H9 (cell line): ENCODE measurements at regions not wholly inside any gene's neighbourhood (a gene's known extent, or its start where the extent isn't known, plus 50 kb on each side); places are given as distances from the start of the nearest gene placed in this dataset.

ENCODE experiments used
- DNase-seq: peaks from one replicate; pipeline ENCODE4 v3.0.0-alpha.2; 2017
- H2AFZ ChIP-seq: one replicate; pipeline ENCODE4 v1.6.1; 2013; ENCODE audit warnings: mild to moderate bottlenecking, low read length, control low read depth, moderate library complexity
- H2AK5ac ChIP-seq: 2 replicates; pipeline ENCODE4 v1.6.1; 2013; ENCODE audit warnings: low read length, control low read depth, mixed read lengths; ENCODE audit not compliant: insufficient read length
- H2BK120ac ChIP-seq: one replicate; pipeline ENCODE4 v1.6.1; 2013; ENCODE audit warnings: low read depth, mild to moderate bottlenecking, low read length, control low read depth, inconsistent platforms; ENCODE audit not compliant: poor library complexity, severe bottlenecking
- H2BK12ac ChIP-seq: 2 replicates; pipeline ENCODE4 v1.6.1; 2013; ENCODE audit warnings: low read length, control low read depth, mixed read lengths, low read depth; ENCODE audit not compliant: insufficient read length
- H2BK15ac ChIP-seq: 2 replicates; pipeline ENCODE4 v1.6.1; 2013; ENCODE audit warnings: low read depth, low read length, control low read depth
- H2BK20ac ChIP-seq: one replicate; pipeline ENCODE4 v1.6.1; 2013; ENCODE audit warnings: low read depth, mild to moderate bottlenecking, low read length, control low read depth, inconsistent platforms; ENCODE audit not compliant: poor library complexity, severe bottlenecking
- H2BK5ac ChIP-seq: 2 replicates; pipeline ENCODE4 v1.6.1; 2013; ENCODE audit warnings: low read length, control low read depth, mixed read lengths; ENCODE audit not compliant: insufficient read length
- H3K14ac ChIP-seq: 2 replicates; pipeline ENCODE4 v1.6.1; 2013; ENCODE audit warnings: low read length, control low read depth; ENCODE audit not compliant: insufficient read depth
- H3K18ac ChIP-seq: 2 replicates; pipeline ENCODE4 v1.6.1; 2013; ENCODE audit warnings: low read depth, mild to moderate bottlenecking, mixed read lengths, low read length, control low read depth; ENCODE audit not compliant: insufficient read length
- H3K23ac ChIP-seq: 2 replicates; pipeline ENCODE4 v1.6.1; 2013; ENCODE audit warnings: low read length, control low read depth, mixed read lengths, low read depth; ENCODE audit not compliant: insufficient read length
- H3K23me2 ChIP-seq: 2 replicates; pipeline ENCODE4 v1.6.1; 2013; ENCODE audit warnings: low read depth, mild to moderate bottlenecking, mixed read lengths, low read length, control low read depth; ENCODE audit not compliant: insufficient read length, poor library complexity, severe bottlenecking
- H3K27ac ChIP-seq: 2 replicates; pipeline ENCODE4 v1.5.1; 2013; ENCODE audit warnings: low read length, control low read depth, mixed read lengths, low read depth; ENCODE audit not compliant: insufficient read length
- H3K27me3 ChIP-seq: 2 replicates; pipeline ENCODE4 v1.6.1; 2013; ENCODE audit warnings: low read length, control low read depth, inconsistent platforms; ENCODE audit not compliant: insufficient read depth
- H3K4ac ChIP-seq: 2 replicates; pipeline ENCODE4 v1.6.1; 2013; ENCODE audit warnings: low read depth, mild to moderate bottlenecking, control low read depth, inconsistent platforms, low read length, moderate library complexity
- H3K4me1 ChIP-seq: 2 replicates; pipeline ENCODE4 v1.6.1; 2013; ENCODE audit warnings: low read length, control low read depth, inconsistent platforms; ENCODE audit not compliant: insufficient read depth
- H3K4me2 ChIP-seq: 2 replicates; pipeline ENCODE4 v1.6.1; 2013; ENCODE audit warnings: low read length, control low read depth, mixed read lengths; ENCODE audit not compliant: insufficient read length, insufficient read depth
- H3K56ac ChIP-seq: 2 replicates; pipeline ENCODE4 v1.6.1; 2013; ENCODE audit warnings: low read depth, mild to moderate bottlenecking, mixed read lengths, low read length, control low read depth; ENCODE audit not compliant: insufficient read length
- H3K79me1 ChIP-seq: 2 replicates; pipeline ENCODE4 v1.6.1; 2013; ENCODE audit warnings: low read depth, mild to moderate bottlenecking, moderate library complexity, low read length, control low read depth, inconsistent platforms; ENCODE audit not compliant: insufficient read depth, poor library complexity, severe bottlenecking
- H3K79me2 ChIP-seq: 2 replicates; pipeline ENCODE4 v1.6.1; 2013; ENCODE audit warnings: low read length, control low read depth, inconsistent platforms; ENCODE audit not compliant: insufficient read depth
- H3K9ac ChIP-seq: 2 replicates; pipeline ENCODE4 v1.6.1; 2013; ENCODE audit warnings: low read length, control low read depth, mixed read lengths; ENCODE audit not compliant: insufficient read length; ENCODE audit errors: extremely low read depth
- H3K9me3 ChIP-seq: one replicate; pipeline ENCODE4 v1.6.1; 2013; ENCODE audit warnings: low read depth, low read length, inconsistent platforms; ENCODE audit not compliant: control insufficient read depth
- H3T11ph ChIP-seq: one replicate; pipeline ENCODE4 v1.6.1; 2013; ENCODE audit warnings: mild to moderate bottlenecking, low read length, control low read depth, inconsistent platforms
- H4K20me1 ChIP-seq: one replicate; pipeline ENCODE4 v1.6.1; 2013; ENCODE audit not compliant: control insufficient read depth, insufficient read length, insufficient read depth
- H4K5ac ChIP-seq: 2 replicates; pipeline ENCODE4 v1.6.1; 2013; ENCODE audit warnings: low read depth, mild to moderate bottlenecking, mixed read lengths, low read length, control low read depth; ENCODE audit not compliant: insufficient read length
- H4K8ac ChIP-seq: replicated peaks from 2 replicates; pipeline ENCODE4 v1.6.1; 2013; ENCODE audit warnings: low read length, control low read depth, mixed read lengths, low read depth; ENCODE audit not compliant: insufficient read length
- H4K91ac ChIP-seq: 2 replicates; pipeline ENCODE4 v1.6.1; 2013; ENCODE audit warnings: low read depth, mild to moderate bottlenecking, moderate library complexity, mixed read lengths, low read length, control low read depth; ENCODE audit not compliant: insufficient read length
- H3K27ac Mint-ChIP-seq, 3 experiments: 2 replicates in 2 of 3; 3 replicates in 1 of 3; pipeline ENCODE4 v1.8.0; 2020 to 2021; ENCODE audit warnings: mixed read lengths in 3 of 3, mild to moderate bottlenecking in 1 of 3, moderate library complexity in 1 of 3
- H3K27me3 Mint-ChIP-seq: 2 replicates; pipeline ENCODE4 v1.8.0; 2021; ENCODE audit warnings: low read depth, mild to moderate bottlenecking, moderate library complexity, mixed read lengths
- H3K36me3 Mint-ChIP-seq, 3 experiments: 2 replicates in 2 of 3; 3 replicates in 1 of 3; pipeline ENCODE4 v1.8.0; 2020 to 2021; ENCODE audit warnings: low read depth in 3 of 3, mixed read lengths in 3 of 3; ENCODE audit not compliant: insufficient read depth in 1 of 3
- H3K4me1 Mint-ChIP-seq, 2 experiments: 2 replicates each; pipeline ENCODE4 v1.8.0; 2020; ENCODE audit warnings: mixed read lengths in 2 of 2
- H3K4me3 Mint-ChIP-seq, 2 experiments: 2 replicates in 1 of 2; 3 replicates in 1 of 2; pipeline ENCODE4 v1.8.0; 2020 to 2021; ENCODE audit warnings: mild to moderate bottlenecking in 2 of 2, mixed read lengths in 2 of 2, moderate library complexity in 1 of 2
- H3K9me3 Mint-ChIP-seq, 2 experiments: 2 replicates in 1 of 2; 3 replicates in 1 of 2; pipeline ENCODE4 v1.8.0; 2020; ENCODE audit warnings: mild to moderate bottlenecking in 2 of 2, mixed read lengths in 2 of 2, moderate library complexity in 1 of 2
- CTCF ChIP-seq: fragments of 200-600 bp; sonication (generic); conservative IDR thresholded peaks from 3 replicates; pipeline ENCODE4 v1.8.0; 2021; ENCODE audit warnings: antibody characterized with exemption, mild to moderate bottlenecking
- WGBS: extraction: QIAGEN DNeasy Blood & Tissue Kit; methylation state at CpG from one replicate; pipeline ENCODE4 v1.1.7; 2013; ENCODE audit warnings: missing lambda C conversion rate, low lambda C conversion rate, mixed read lengths; ENCODE audit not compliant: insufficient read length; ENCODE audit errors: extremely low coverage; 5-methylcytosine and 5-hydroxymethylcytosine counted together

GRCh38 chr16:26433807-26434206 lies 632.9 kb upstream of the C16orf82 start:
- Histone ChIP-seq H3K18ac (no peak overlapping the region), H3K79me1 (no peaks in the 10 kb centered on the region), H4K20me1 (no peaks in the 10 kb centered on the region), H3K56ac (no peak overlapping the region), H3K9ac (no peak overlapping the region), H4K5ac (no peak overlapping the region), H4K8ac (no peak overlapping the region), H3K4me2 (no peak overlapping the region), H3T11ph (no peak overlapping the region), H3K4me1 (no peaks in the 10 kb centered on the region), H3K79me2 (no peaks in the 10 kb centered on the region), H3K27ac (no peak overlapping the region), H2BK15ac (no peak overlapping the region), H2BK12ac (no peak overlapping the region), H3K4ac (no peak overlapping the region), H2BK20ac (no peak overlapping the region), H3K14ac (no peak overlapping the region), H2AFZ (no peak overlapping the region), H2BK120ac (no peak overlapping the region), H3K27me3 (no peaks in the 10 kb centered on the region), H4K91ac (no peak overlapping the region), H2AK5ac (no peak overlapping the region), H3K23me2 (no peaks in the 10 kb centered on the region), H2BK5ac (no peak overlapping the region), H3K23ac (no peak overlapping the region), H3K9me3 (no peaks in the 10 kb centered on the region)
- Mint-ChIP-seq H3K4me3 (no peak overlapping the region), H3K27ac (no peak overlapping the region), H3K4me1 (no peaks in the 10 kb centered on the region), H3K36me3 (peaks cover 0 to 10% (median 0%) of the 10 kb centered on the region in 3 experiments; a peak in 2 of 7 replicates), H3K27me3 (no peaks in the 10 kb centered on the region; the same call in none of the 2 replicates), H3K9me3 (peaks cover 13 to 16% of the 10 kb centered on the region in 2 experiments)
- WGBS, result no CpG with 5 or more reads among the region's 2 CpGs
- DNase-seq, result no peak
- no peak for TF ChIP-seq CTCF
